ENCODE measurements at regions not wholly inside any gene's neighbourhood (a gene's known extent, or its start where the extent isn't known, plus 50 kb on each side); places are given as distances from the start of the nearest gene placed in this dataset.

GRCh38 chr18:61148322-61148721 is 184.9 kb upstream of the CDH20 start:
- no peaks in the 10 kb centered on the region for H3K36me3 ChIP-seq (replicated peaks in 1 of 2; ENCODE audit: control insufficient read depth in 1 of 2, insufficient read depth in 2 of 2, low read length in 2 of 2)
- no peaks in the 10 kb centered on the region for H3K36me3 Mint-ChIP-seq

GRCh38 chr18:61149786-61150185 is 183.4 kb upstream of the CDH20 start:
- Histone ChIP-seq H3K4me1 (ENCODE audit: control insufficient read depth in 1 of 2, insufficient read depth in 2 of 2, low read length in 2 of 2) (no peaks in the 10 kb centered on the region), H3K4me3 (replicated peaks in 1 of 3; ENCODE audit: low read depth in 2 of 3, low read length in 3 of 3) (no peak overlapping the region), H2AFZ (ENCODE audit: insufficient read depth, low read depth, low read length, poor library complexity, severe bottlenecking) (no peak overlapping the region), H4K20me1 (ENCODE audit: insufficient read depth, low read length) (no peaks in the 10 kb centered on the region), H3K27me3 (ENCODE audit: control insufficient read depth in 2 of 2, insufficient read depth in 2 of 2, low read length in 2 of 2) (no peaks in the 10 kb centered on the region), H3K4me2 (replicated peaks; ENCODE audit: extremely low read depth, low read length, poor library complexity, severe bottlenecking) (no peak overlapping the region), H3K79me2 (ENCODE audit: insufficient read depth, low read length) (no peaks in the 10 kb centered on the region), H3K9me3 (replicated peaks in 1 of 2; ENCODE audit: control insufficient read depth in 1 of 2, insufficient read depth in 1 of 2, low read length in 2 of 2) (peaks cover 0 to 16% of the 10 kb centered on the region in 2 donors), H3K36me3 (replicated peaks in 1 of 2; ENCODE audit: control insufficient read depth in 1 of 2, insufficient read depth in 2 of 2, low read length in 2 of 2) (no peaks in the 10 kb centered on the region), H3K9ac (ENCODE audit: insufficient read depth, low read length, poor library complexity, severe bottlenecking) (no peak overlapping the region), H3K27ac (ENCODE audit: low read depth in 1 of 2, low read length in 2 of 2) (no peak overlapping the region)
- Mint-ChIP-seq H3K27me3 (ENCODE audit: low read depth in 3 of 3) (no peaks in the 10 kb centered on the region), H3K9me3 (peaks cover 0 to 16% (median 8%) of the 10 kb centered on the region in 7 donors), H3K4me1 (no peaks in the 10 kb centered on the region), H3K4me3 (no peak overlapping the region), H3K27ac (no peak overlapping the region), H3K36me3 (no peaks in the 10 kb centered on the region)
- TF ChIP-seq CTCF (IDR thresholded peaks at IDR 0.05), result no peak
- intact Hi-C loops (cut with micrococcal nuclease), result no loop called here
- DNase-seq, result no peak
- WGBS (ENCODE audit: insufficient coverage), result 100% methylated on average over 2 of the region's 5 CpGs

More at GRCh38 chr18:61148322-61148721, 184.9 kb upstream of the CDH20 start:
- Histone ChIP-seq H3K4me1 (ENCODE audit: control insufficient read depth in 1 of 2, insufficient read depth in 2 of 2, low read length in 2 of 2) (no peaks in the 10 kb centered on the region), H3K27me3 (ENCODE audit: control insufficient read depth in 2 of 2, insufficient read depth in 2 of 2, low read length in 2 of 2) (no peaks in the 10 kb centered on the region), H3K9ac (ENCODE audit: insufficient read depth, low read length, poor library complexity, severe bottlenecking) (no peak overlapping the region), H2AFZ (ENCODE audit: insufficient read depth, low read depth, low read length, poor library complexity, severe bottlenecking) (no peak overlapping the region), H3K79me2 (ENCODE audit: insufficient read depth, low read length) (no peaks in the 10 kb centered on the region), H3K9me3 (replicated peaks in 1 of 2; ENCODE audit: control insufficient read depth in 1 of 2, insufficient read depth in 1 of 2, low read length in 2 of 2) (peaks cover 0 to 16% of the 10 kb centered on the region in 2 donors), H3K4me2 (replicated peaks; ENCODE audit: extremely low read depth, low read length, poor library complexity, severe bottlenecking) (no peak overlapping the region), H3K27ac (ENCODE audit: low read depth in 1 of 2, low read length in 2 of 2) (no peak overlapping the region), H4K20me1 (ENCODE audit: insufficient read depth, low read length) (no peaks in the 10 kb centered on the region), H3K4me3 (replicated peaks in 1 of 3; ENCODE audit: low read depth in 2 of 3, low read length in 3 of 3) (no peak overlapping the region)
- H3K4me3 Mint-ChIP-seq, result no peak overlapping the region
- DNase-seq, result no peak
- intact Hi-C loops (cut with micrococcal nuclease), result no loop called here
- no peak for TF ChIP-seq CTCF (IDR thresholded peaks at IDR 0.05)
- H3K4me1 Mint-ChIP-seq, result no peaks in the 10 kb centered on the region
- no peaks in the 10 kb centered on the region for H3K27me3 Mint-ChIP-seq (ENCODE audit: low read depth in 3 of 3)
- H3K9me3 Mint-ChIP-seq, result peaks cover 0 to 17% (median 8%) of the 10 kb centered on the region in 7 donors
- no peak overlapping the region for H3K27ac Mint-ChIP-seq
